CMK (cell line): ENCODE measurements at regions not wholly inside any gene's neighbourhood (a gene's known extent, or its start where the extent isn't known, plus 50 kb on each side); places are given as distances from the start of the nearest gene placed in this dataset.

Experiments
- DNase-seq: peaks from one replicate; pipeline ENCODE4 v3.0.0-alpha.2; 2010; ENCODE audit warnings: low read depth

DNA sequence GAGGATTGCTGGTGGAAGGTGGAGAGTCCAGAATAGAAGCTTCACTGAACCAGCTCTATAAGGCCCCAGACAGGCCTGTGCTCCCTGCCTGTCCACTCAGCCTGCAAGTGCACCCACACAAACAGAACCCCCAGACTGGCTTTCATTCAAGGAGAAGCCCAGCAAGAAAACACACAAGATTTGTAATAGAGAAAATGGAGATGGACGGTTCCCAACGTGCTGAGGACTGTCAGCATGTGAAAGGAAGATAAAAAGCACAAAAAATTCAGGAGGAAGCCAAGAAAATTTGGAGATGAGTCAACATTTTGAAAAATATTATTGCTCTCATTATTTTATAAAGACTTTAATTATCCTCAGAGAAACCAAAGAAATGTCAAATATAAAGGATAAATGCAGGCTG lies 218.2 kb upstream of the SLC10A2 start:
- DNase-seq: no peak

- DNase-seq: no peak
These were observed 217.2 kb upstream of the SLC10A2 start for GRCh38 chr13:103283451-103283820.

DNA sequence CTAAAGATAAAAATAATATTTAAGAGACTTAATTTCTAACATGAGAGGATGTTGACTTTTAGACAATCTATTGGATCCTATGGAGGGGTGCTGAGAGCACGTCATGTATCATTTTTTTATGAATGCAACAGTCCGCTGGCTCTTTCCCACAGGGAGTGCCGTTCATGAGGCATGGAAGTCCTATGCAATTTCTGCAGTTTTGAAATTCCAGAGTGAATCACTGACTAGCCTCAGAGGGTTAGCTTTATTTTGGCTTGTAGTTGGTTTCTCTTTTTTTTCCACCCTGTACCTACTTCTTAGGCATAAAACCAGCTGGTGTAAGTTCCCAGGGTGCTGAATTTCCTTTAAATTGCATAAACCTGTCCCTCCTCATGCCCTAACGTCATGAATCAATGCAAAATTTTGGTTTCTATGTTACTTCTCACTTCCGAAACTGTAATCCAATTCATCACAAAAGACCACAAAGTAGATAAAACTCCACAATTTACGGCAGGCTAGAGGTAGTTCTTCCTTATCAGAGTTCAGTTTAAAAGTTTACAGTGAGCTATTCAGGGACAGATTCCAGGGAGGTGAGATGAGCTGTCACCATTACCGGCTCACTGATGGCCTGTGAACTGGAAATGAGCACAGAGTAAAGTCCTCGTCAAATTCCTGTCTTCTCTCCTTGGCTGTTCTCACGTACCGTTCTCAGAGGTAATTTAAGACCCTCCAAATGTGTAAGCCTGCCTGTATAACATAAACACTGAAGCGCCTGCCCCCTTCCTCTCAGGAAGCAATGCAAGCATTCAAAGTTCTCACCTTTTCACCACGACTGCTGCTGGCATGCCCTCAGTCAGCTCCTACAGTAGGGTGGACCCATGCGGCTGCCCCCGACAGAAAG lies 216.6 kb upstream of the SLC10A2 start:
- no peak for DNase-seq

GRCh38 chr13:103277959-103278694 lies 211.9 kb upstream of the SLC10A2 start:
- no peak for DNase-seq

DNA sequence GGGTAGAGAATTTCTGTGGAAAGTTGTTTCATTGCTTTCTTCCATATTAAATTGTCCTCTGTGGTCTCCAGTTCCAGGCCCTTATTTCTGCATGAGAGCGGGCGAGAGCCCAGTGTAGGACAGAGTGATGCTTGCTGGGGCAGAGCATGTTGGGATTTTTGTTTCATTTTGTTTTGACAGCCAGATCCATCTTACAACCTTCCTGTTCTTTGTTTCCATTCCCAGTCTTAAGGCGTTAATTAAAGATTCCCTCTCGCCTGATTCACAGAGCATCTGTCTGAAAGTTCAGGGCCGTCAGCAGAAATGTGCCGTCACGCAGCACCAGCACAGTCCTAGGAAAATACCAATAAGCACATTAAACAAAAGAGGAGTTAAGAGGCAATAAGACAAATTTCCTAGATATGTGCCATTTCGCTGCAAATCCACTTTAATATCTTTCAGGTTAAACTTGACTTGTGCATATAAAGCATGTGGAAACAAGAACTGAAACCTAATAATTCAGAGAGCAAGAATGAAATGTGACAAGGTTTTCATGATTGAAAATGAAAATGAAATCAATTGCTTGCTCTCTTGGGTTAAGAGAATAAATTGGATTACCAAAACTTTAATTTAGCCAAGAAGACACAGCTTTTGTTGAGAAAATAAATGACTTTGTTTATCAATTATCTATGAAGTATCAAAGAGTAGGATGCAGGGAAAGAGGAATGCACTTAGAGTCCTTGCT lies 210.7 kb upstream of the SLC10A2 start:
- DNase-seq: no peak

DNA sequence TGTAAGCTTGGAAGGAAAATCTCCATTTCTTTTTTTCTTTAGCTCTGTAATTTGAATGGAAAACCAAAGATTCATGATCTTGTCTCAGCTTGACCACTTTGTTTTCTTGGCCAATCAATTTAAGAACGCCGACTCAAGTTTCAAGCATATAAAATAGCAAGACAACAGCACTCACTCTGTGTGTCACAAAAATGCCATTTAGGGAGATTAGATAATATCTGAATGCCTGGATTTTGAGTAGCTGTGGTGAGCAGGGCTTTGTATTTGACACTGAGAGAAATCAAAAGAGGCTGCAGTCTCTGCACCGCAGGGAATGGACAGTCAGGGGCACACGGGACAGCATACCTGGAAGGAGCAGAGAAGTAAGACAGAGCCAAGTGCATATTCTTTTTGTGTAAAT lies 209.5 kb upstream of the SLC10A2 start:
- DNase-seq: no peak

DNA sequence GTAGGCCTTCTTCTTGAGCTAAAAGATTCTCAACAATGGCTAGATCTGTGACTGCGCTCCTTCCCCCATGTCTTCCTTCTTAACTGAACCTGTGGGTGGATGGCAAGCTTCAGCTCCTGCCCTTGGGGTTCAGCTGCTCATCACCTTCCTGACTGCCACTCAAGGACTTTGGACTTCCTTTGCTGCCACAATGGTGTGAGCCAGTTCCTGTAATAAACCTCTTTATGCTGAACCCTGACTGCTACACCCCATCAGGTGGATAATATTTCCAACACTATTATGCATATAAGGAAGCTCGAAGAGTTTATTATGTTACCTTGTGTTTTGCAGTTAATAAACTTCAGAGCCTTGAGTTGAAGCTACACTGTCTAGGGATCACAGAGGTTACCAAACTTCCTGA lies 208.9 kb upstream of the SLC10A2 start:
- no peak for DNase-seq

DNA sequence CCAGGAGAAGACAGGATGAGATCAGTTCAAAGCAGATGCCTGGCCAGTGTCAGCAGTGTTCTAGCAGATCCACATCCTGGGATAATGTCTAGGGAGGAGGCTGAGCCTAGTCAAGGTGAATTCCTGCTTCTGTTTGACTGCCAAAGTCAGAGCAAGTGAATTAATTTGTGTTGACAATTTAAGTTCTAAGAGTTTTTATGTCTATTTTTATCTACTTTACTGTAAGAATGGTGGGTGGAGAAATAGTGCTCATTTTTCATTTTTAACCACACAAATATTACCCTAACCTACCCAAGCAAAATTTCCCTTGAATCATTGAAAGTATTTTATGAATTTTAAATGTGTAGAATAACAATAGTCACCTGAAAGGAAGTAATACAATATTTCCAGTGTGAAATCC lies 207.6 kb upstream of the SLC10A2 start:
- no peak for DNase-seq

- DNase-seq: no peak
These were observed 206.6 kb upstream of the SLC10A2 start for GRCh38 chr13:103272770-103273169.

- no peak for DNase-seq
These were observed 197.2 kb upstream of the SLC10A2 start for GRCh38 chr13:103263448-103263847.

DNA sequence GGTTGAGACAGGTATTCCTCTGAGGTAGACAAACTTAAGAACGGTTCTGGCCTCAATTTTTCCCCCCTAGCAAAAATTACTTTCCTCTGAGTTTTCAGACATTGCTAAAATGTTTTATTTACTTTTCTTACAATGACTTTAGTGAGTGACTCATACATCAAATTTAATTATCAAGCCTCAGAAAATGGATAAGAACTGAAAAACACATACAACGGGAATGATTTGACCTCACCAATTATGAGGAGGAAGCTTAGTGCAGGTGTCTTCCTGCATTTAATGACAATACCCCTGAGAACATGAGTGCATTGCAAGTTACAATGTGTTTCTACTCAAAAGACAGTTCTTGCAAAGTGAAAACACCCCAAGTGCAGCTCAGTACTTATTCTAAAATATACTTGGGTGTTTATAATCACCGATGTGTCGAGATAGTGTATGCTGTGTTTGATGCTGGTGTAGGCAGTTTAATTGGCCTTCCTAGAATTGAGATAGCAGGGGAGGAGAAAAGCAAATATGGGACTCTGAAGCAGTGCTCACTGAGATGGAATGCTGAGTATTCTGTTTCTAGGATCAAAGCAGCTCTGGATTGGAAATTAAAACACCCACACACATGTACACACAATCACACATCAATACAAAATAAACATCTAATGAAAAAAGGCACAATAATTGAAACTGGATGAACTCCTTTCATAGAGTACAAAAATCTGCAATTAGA lies 189.5 kb upstream of the SLC10A2 start:
- DNase-seq: no peak

DNA sequence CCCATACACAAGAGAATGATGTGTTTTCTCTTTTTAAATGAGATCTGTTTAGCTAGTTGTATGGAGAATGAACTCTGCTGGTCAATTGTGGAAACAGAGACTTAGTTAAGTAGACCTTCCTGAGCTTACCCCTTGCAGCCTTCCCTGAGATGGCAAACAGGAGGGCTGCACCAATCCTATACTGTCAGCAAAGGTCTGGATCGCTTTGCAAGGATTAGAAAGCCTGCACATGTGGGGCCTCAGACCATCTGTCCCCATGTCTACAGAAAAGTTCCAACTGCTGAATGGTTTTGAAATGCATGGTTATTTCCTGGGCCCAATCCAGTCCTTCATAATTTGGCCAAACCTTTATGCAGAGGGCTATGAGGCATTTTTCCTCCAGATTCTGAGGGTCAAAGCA lies 183.9 kb upstream of the SLC10A2 start:
- DNase-seq: no peak

DNA sequence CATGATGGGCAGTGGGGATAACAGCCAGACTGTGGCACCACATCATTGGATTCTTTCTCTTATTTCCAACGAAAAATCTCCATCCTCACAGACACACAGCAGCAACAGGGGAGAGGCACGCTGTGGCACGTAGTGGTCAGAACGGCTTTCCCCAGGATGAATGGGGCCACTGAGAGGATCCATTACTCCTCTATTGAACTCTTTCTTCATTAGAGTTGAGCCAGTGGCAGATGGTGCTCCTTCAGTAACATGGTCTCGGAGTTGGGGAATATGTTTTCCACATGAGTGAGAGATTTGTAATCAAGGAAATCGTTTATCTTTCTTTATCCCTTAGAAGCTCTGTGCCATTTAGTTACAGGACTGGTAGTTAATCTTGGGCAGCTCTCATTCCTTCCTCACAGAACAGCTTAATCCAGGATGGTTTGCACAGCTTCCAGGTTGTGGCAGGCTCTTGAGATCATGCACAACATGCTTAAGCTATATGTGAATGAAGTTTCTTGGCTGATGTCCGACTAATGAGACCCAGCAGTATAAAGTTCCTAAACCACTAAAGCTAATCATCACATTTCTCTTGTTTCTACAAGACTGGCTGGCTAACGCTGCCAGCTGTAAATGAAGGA lies 180.5 kb upstream of the SLC10A2 start:
- DNase-seq: no peak

DNA sequence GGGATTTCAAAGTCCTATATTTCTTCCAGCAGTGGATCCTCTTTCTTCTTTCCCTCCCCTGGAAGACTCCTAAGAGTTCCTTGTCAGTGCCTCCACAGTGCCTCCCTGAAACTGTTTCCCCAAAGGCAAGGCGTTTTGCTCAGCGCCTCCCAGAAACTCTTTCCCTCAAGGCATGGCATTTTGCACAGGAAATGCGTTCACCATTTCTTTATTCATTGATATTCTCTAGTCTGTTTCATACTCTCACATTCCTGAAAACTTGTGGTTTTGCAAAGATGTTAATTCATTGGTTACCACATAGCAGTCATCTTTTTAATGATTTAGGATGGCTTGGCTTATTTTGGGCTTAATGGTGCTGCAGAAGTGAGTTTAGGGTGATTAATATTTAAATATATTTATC lies 177.3 kb upstream of the SLC10A2 start:
- no peak for DNase-seq

DNA sequence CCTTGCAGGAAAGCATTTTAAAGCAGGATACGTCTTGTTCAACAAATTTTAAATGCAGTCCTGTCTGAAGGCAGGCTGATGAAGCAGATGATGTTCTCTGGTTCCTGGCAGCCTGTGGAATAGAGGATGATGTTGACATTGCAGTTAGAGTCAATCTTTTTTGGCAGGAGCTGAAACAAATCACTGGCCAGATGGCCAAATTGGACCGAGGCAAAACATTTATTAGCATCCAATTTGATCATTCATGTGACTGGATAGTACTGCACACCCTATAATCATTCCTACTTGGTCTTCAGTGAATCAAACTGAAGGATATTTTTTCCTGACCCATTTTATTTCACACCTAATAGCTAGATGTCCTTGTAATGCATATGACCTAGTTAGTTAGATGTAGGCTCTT lies 172.2 kb upstream of the SLC10A2 start:
- DNase-seq: no peak

DNA sequence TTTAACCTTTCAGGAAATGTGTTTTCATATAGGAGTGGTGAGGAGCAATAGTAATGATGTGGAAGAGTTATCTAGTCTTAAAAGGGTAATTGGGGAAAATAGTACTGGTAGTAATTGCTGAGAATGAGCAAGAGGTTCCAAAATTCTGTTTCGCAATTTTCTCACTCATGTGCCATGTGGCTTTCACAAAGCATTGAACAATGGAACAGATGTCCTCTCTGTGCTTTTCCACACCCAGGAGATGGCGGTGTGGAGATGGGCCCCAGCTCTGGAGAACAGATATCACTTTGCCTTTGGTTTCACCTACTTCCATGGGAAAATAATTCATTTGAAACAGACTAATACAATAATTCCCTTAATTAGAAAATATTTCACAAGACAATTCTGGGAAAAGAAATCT lies 170.0 kb upstream of the SLC10A2 start:
- no peak for DNase-seq

- no peak for DNase-seq
These were observed 163.5 kb upstream of the SLC10A2 start for GRCh38 chr13:103229674-103230073.

GRCh38 chr13:103224804-103225203 lies 158.6 kb upstream of the SLC10A2 start:
- no peak for DNase-seq

DNA sequence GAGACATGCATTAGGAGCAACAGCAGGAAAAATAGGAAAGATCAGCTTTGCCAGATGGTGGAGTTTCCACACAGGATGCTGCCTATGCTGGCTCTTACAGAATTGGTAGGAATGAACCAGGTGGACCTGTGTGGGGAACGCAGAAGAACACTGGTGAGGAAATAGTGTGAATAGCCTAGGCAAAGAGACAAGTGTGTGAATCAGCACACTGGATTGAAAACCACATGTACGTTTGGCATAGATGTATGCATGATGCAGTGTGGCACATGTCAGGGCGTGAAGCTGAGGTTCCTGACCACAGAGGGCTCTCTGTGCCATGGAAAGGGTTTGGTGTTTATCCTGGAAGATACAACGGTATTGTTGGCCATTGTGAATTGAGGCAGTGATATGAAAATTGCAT lies 156.5 kb upstream of the SLC10A2 start:
- DNase-seq: no peak

DNA sequence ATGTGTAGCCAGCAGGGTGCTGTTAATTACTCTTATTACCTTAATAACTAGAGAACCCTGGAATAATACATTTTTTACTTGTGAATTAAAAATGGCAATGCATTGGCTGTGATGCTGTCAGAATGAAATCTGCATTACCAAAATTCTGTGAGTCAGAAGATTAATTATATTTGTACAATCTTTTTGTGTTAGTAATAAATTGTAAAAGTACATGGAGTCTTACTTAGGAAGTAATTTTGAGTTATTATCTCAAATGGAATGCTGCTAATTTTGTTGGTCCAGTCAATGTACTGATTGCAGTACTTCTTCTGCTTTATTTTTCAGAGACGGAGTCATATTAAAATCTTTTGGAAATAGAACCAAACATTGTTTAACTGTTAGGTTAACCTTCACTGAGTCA lies 152.0 kb upstream of the SLC10A2 start:
- no peak for DNase-seq

DNA sequence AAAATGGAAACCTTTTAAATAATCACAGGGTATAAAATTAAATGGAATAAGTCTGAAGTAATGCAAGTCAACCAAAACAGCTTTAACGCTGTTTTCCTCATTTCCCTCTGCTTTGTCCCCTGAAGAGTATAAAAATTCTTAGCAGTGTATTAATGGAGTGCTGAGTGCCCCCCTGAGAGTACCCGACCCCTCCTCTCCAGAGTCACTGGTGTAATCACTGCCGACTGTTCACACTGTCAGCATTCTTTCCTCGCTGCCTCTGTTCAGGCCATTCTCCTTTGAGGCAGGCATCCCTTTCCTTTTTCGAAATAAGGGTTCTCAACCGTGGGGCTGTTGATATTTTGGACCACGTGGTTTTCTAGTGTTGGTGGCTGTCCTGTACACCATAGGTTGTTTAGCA lies 146.9 kb upstream of the SLC10A2 start:
- DNase-seq: no peak

GRCh38 chr13:103210348-103210747 lies 144.1 kb upstream of the SLC10A2 start:
- DNase-seq: no peak
